Gastroesophageal sphincter (tissue), 3 donors: ENCODE measurements at regions not wholly inside any gene's neighbourhood (a gene's known extent, or its start where the extent isn't known, plus 50 kb on each side); places are given as distances from the start of the nearest gene placed in this dataset.

Experiments used
- CTCF ChIP-seq, 4 experiments: fragments of 200-600 bp in 2 of 4; fragments of 450-650 bp in 2 of 4; sonication (generic) in 1 of 4; IDR thresholded peaks; one replicate each; pipeline ENCODE4 v1.5.1; 2017 to 2019; ENCODE audit warnings: antibody characterized with exemption in 4 of 4, mild to moderate bottlenecking in 2 of 4, moderate library complexity in 2 of 4
- EP300 ChIP-seq: sonication (generic); formaldehyde crosslinking; IDR thresholded peaks from one replicate; pipeline ENCODE4 v1.6.1; 2017; ENCODE audit warnings: antibody characterized with exemption, mild to moderate bottlenecking
- POLR2A ChIP-seq, 2 donors: fragments of 450-650 bp; IDR thresholded peaks; one replicate each; pipeline ENCODE4 v1.6.1; 2017; ENCODE audit warnings: antibody characterized with exemption in 2 of 2, mild to moderate bottlenecking in 2 of 2, moderate library complexity in 1 of 2
- POLR2AphosphoS5 ChIP-seq: sonication (generic); formaldehyde crosslinking; IDR thresholded peaks from one replicate; pipeline ENCODE4 v1.6.1; 2017; ENCODE audit warnings: antibody characterized with exemption

GRCh38 chr2:14398641-14399040 lies 233.9 kb upstream of the LRATD1 start:
- no peak for TF ChIP-seq CTCF (IDR thresholded peaks at IDR 0.05)
- no peak for TF ChIP-seq EP300
- TF ChIP-seq POLR2AphosphoS5 = no peak
- no peak for TF ChIP-seq POLR2A (IDR thresholded peaks at IDR 0.05)
